Gastroesophageal sphincter (tissue), 3 donors: ENCODE measurements at regions not wholly inside any gene's neighbourhood (a gene's known extent, or its start where the extent isn't known, plus 50 kb on each side); places are given as distances from the start of the nearest gene placed in this dataset.

Experiments used
- EP300 ChIP-seq: sonication (generic); formaldehyde crosslinking; IDR thresholded peaks from one replicate; pipeline ENCODE4 v1.6.1; 2017; ENCODE audit warnings: antibody characterized with exemption, mild to moderate bottlenecking
- POLR2A ChIP-seq, 2 donors: fragments of 450-650 bp; IDR thresholded peaks; one replicate each; pipeline ENCODE4 v1.6.1; 2017; ENCODE audit warnings: antibody characterized with exemption in 2 of 2, mild to moderate bottlenecking in 2 of 2, moderate library complexity in 1 of 2
- POLR2AphosphoS5 ChIP-seq: sonication (generic); formaldehyde crosslinking; IDR thresholded peaks from one replicate; pipeline ENCODE4 v1.6.1; 2017; ENCODE audit warnings: antibody characterized with exemption
- TF ChIP-seq, protein P1 (sequence below), 4 experiments: fragments of 200-600 bp in 2 of 4; fragments of 450-650 bp in 2 of 4; sonication (generic) in 1 of 4; IDR thresholded peaks; one replicate each; pipeline ENCODE4 v1.5.1; 2017 to 2019; ENCODE audit warnings: antibody characterized with exemption in 4 of 4, mild to moderate bottlenecking in 2 of 4, moderate library complexity in 2 of 4

DNA sequence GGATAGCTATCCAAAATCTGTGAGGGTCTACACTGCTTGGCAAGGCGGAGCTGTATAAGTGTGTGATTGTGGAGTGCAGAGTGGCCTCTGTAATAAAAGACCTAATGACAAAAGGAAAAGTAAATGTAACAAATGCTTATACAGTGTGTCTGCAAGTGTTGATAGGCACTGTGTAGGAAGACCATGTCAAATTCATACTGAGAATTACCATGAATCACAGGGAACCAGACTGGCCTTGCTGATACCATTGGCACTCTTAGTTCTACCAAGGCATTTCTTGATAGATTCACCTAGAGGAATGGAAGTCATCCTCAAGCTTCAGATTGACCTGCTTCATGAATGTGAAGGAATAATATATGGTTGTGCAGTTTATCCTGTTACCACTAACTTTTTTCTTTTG is 58.8 kb downstream of the CYCS start:
- no peak for TF ChIP-seq POLR2AphosphoS5
- TF ChIP-seq EP300 = no peak
- TF ChIP-seq, protein P1, sequence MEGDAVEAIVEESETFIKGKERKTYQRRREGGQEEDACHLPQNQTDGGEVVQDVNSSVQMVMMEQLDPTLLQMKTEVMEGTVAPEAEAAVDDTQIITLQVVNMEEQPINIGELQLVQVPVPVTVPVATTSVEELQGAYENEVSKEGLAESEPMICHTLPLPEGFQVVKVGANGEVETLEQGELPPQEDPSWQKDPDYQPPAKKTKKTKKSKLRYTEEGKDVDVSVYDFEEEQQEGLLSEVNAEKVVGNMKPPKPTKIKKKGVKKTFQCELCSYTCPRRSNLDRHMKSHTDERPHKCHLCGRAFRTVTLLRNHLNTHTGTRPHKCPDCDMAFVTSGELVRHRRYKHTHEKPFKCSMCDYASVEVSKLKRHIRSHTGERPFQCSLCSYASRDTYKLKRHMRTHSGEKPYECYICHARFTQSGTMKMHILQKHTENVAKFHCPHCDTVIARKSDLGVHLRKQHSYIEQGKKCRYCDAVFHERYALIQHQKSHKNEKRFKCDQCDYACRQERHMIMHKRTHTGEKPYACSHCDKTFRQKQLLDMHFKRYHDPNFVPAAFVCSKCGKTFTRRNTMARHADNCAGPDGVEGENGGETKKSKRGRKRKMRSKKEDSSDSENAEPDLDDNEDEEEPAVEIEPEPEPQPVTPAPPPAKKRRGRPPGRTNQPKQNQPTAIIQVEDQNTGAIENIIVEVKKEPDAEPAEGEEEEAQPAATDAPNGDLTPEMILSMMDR (IDR thresholded peaks at IDR 0.05) = no peak
- TF ChIP-seq POLR2A (IDR thresholded peaks at IDR 0.05) = no peak
